Vagina (tissue), 2 donors: ENCODE measurements at regions not wholly inside any gene's neighbourhood (a gene's known extent, or its start where the extent isn't known, plus 50 kb on each side); places are given as distances from the start of the nearest gene placed in this dataset.

ENCODE experiments used
- CTCF ChIP-seq, 3 experiments: fragments of 450-650 bp in 2 of 3; fragments of 200-600 bp in 1 of 3; sonication (generic) in 1 of 3; IDR thresholded peaks; one replicate each; pipeline ENCODE4 v1.5.1; 2017 to 2019; ENCODE audit warnings: antibody characterized with exemption in 3 of 3, mild to moderate bottlenecking in 2 of 3, moderate library complexity in 2 of 3
- POLR2A ChIP-seq, 2 donors: fragments of 450-650 bp; IDR thresholded peaks; one replicate each; pipeline ENCODE4 v1.6.1; 2017; ENCODE audit warnings: antibody characterized with exemption in 2 of 2, mild to moderate bottlenecking in 2 of 2, moderate library complexity in 2 of 2

GRCh38 chr15:46231786-46232185 is 597.0 kb downstream of the SQOR start:
- TF ChIP-seq CTCF (IDR thresholded peaks at IDR 0.05) (no peak), POLR2A (IDR thresholded peaks at IDR 0.05) (no peak)
